Transverse colon (tissue), 4 donors: ENCODE measurements at regions not wholly inside any gene's neighbourhood (a gene's known extent, or its start where the extent isn't known, plus 50 kb on each side); places are given as distances from the start of the nearest gene placed in this dataset.

Experiments used
- DNase-seq: peaks from one replicate; pipeline ENCODE4 v3.0.0-alpha.2; 2019
- H3K27ac ChIP-seq, 4 donors: fragments of 200-600 bp; sonication (generic); 2 replicates each; pipeline ENCODE4 v1.5.1; 2016 to 2018; ENCODE audit warnings: inconsistent platforms in 4 of 4
- H3K27me3 ChIP-seq: fragments of 200-600 bp; sonication (generic); 2 replicates; pipeline ENCODE4 v1.5.1; 2017; ENCODE audit warnings: inconsistent platforms
- H3K36me3 ChIP-seq, 4 donors: fragments of 200-600 bp; sonication (generic); 2 replicates each; pipeline ENCODE4 v1.5.1; 2017 to 2019; ENCODE audit warnings: inconsistent platforms in 4 of 4
- H3K4me1 ChIP-seq, 4 donors: fragments of 200-600 bp; sonication (generic); 2 replicates each; pipeline ENCODE4 v1.5.1; 2017 to 2020; ENCODE audit warnings: inconsistent platforms in 4 of 4
- H3K4me3 ChIP-seq, 4 donors: fragments of 200-600 bp; sonication (generic); 1 replicate in 1 of 4; 2 replicates in 3 of 4; pipeline versions ENCODE4 v1.5.1 to v1.6.1; 2017 to 2019; ENCODE audit warnings: inconsistent platforms in 4 of 4
- H3K9me3 ChIP-seq, 2 donors: fragments of 200-600 bp; sonication (generic); 2 replicates each; pipeline ENCODE4 v1.5.1; 2017 to 2019; ENCODE audit warnings: inconsistent platforms in 2 of 2
- EP300 ChIP-seq: sonication (generic); formaldehyde crosslinking; IDR thresholded peaks from one replicate; pipeline ENCODE4 v1.6.1; 2017; ENCODE audit warnings: antibody characterized with exemption, low read depth
- POLR2A ChIP-seq: fragments of 450-650 bp; IDR thresholded peaks from one replicate; pipeline ENCODE4 v1.6.1; 2016; ENCODE audit warnings: antibody characterized with exemption, mild to moderate bottlenecking, moderate library complexity
- POLR2AphosphoS5 ChIP-seq, 3 donors: sonication (generic); formaldehyde crosslinking; IDR thresholded peaks; one replicate each; pipeline ENCODE4 v1.6.1; 2016; ENCODE audit warnings: antibody characterized with exemption in 3 of 3
- WGBS, 2 donors: methylation state at CpG; one replicate each; pipeline ENCODE4 v1.1.5; 2018; ENCODE audit warnings: low coverage in 1 of 2; 5-methylcytosine and 5-hydroxymethylcytosine counted together
- in situ Hi-C, 4 donors: fragments of 200-750 bp; cut with MboI; loops; one replicate each; pipeline versions ENCODE4 v1.15.0 to v1.15.1; 2017; ENCODE audit warnings: low sequenced_read_pairs in 3 of 4, low pct_ligation_motif_present in 1 of 4, low pct_unique_long_range_greater_than_20kb in 1 of 4
- intact Hi-C: fragments of 100-400 bp; cut with DNase I; formaldehyde crosslinking; loops from one replicate; pipeline ENCODE4 v1.15.1; 2023; ENCODE audit warnings: low total_unique reads
- TF ChIP-seq, protein P1 (sequence below), 5 experiments: fragments of 200-600 bp in 3 of 5; fragments of 450-650 bp in 2 of 5; sonication (generic) in 3 of 5; IDR thresholded peaks; 1 replicate in 2 of 5; 2 replicates in 3 of 5; pipeline ENCODE4 v1.5.1; 2016 to 2017; ENCODE audit warnings: antibody characterized with exemption in 5 of 5, inconsistent platforms in 3 of 5, mild to moderate bottlenecking in 2 of 5, moderate library complexity in 1 of 5

DNA sequence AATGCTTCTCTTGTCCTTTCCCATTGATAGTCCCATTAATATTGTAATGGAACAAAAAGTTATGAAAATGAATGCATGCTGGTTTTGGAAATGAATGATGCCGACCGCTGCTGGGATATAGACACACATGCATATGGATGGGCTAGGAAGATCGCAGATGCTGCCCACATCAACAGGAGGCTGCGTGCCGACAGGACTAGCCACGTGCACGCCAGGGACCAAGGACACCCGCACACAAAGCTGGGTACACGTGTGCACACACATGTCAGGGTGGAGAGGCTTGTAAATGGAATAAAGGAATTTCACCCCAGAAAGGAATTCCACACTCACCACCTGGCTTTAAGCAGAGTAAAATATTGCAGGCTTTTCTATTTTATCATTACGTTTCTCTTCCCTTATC lies 153.8 kb upstream of the VASH1 start:
- no peaks in the 10 kb centered on the region for H3K27me3 ChIP-seq
- no peaks in the 10 kb centered on the region for H3K9me3 ChIP-seq
- H3K4me1 ChIP-seq, result no peaks in the 10 kb centered on the region
- DNase-seq, result no peak
- no peak overlapping the region for H3K27ac ChIP-seq
- H3K36me3 ChIP-seq, result no peaks in the 10 kb centered on the region
- WGBS, 2 donors, result 60 to 82% methylated on average over 1 to 10 of the region's 10 CpGs
- no peak overlapping the region for H3K4me3 ChIP-seq
- in situ Hi-C loops (no loop called here), intact Hi-C loops (no loop called here)
- no peak for TF ChIP-seq POLR2A
- TF ChIP-seq, protein P1, sequence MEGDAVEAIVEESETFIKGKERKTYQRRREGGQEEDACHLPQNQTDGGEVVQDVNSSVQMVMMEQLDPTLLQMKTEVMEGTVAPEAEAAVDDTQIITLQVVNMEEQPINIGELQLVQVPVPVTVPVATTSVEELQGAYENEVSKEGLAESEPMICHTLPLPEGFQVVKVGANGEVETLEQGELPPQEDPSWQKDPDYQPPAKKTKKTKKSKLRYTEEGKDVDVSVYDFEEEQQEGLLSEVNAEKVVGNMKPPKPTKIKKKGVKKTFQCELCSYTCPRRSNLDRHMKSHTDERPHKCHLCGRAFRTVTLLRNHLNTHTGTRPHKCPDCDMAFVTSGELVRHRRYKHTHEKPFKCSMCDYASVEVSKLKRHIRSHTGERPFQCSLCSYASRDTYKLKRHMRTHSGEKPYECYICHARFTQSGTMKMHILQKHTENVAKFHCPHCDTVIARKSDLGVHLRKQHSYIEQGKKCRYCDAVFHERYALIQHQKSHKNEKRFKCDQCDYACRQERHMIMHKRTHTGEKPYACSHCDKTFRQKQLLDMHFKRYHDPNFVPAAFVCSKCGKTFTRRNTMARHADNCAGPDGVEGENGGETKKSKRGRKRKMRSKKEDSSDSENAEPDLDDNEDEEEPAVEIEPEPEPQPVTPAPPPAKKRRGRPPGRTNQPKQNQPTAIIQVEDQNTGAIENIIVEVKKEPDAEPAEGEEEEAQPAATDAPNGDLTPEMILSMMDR (IDR thresholded peaks at IDR 0.05), result no peak
- TF ChIP-seq EP300, result no peak
- no peak for TF ChIP-seq POLR2AphosphoS5 (IDR thresholded peaks at IDR 0.05)

DNA sequence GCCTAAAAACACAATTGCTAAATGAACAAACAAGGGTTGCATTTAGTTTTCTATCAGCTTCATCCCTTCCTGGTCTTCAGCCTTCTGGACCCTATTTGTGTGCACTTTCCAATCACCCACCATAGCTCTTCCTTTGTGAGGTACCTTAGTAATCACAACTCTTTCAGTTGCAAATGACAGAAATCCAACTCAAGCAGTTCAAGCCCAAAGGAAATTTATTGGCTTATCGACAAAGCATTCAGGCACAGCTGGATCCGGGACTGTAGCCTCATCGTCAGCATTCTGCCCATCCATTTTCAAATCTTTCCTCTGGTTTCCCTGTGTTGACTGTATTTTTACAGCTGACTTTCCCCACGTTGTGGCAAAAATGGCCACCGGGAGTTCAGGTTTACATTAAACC lies 148.6 kb upstream of the VASH1 start:
- Histone ChIP-seq H3K27me3 (no peaks in the 10 kb centered on the region), H3K4me3 (no peak overlapping the region), H3K4me1 (no peaks in the 10 kb centered on the region), H3K9me3 (peaks cover 9 to 10% of the 10 kb centered on the region in 2 donors), H3K27ac (no peak overlapping the region), H3K36me3 (no peaks in the 10 kb centered on the region)
- in situ Hi-C loops, result no loop called here
- 31 to 60% methylated on average over 3 to 5 of the region's 5 CpGs for WGBS, 2 donors
- DNase-seq, result no peak
- intact Hi-C loops, result no loop called here
- no peak for TF ChIP-seq POLR2AphosphoS5 (IDR thresholded peaks at IDR 0.05)
- no peak for TF ChIP-seq EP300
- TF ChIP-seq POLR2A, result no peak
- TF ChIP-seq, protein P1 (IDR thresholded peaks at IDR 0.05), result no peak

DNA sequence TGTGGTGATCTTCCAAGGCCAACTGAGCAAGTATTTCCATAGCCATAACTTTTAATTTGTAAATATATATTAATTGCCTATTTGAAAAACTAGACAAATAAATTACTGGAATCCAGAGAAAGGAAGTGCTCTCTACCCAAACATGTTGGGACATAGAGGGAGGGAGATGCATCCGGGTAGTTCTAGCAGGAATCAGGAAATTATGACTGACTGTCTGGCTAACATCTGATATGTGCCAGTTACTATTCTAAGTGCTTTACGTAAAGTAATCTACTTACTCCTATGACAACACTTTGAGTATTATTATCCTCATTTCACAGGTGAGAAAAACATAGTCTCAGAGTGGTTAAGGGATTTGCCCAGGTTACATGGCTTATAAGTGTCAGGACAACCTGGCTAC lies 147.7 kb upstream of the VASH1 start:
- H3K9me3 ChIP-seq, result peaks cover 9 to 14% of the 10 kb centered on the region in 2 donors
- no peaks in the 10 kb centered on the region for H3K4me1 ChIP-seq
- no peak overlapping the region for H3K4me3 ChIP-seq
- H3K27me3 ChIP-seq, result no peaks in the 10 kb centered on the region
- 68 to 81% methylated on average over 2 of the region's 2 CpGs for whole genome bisulfite sequencing, 2 donors
- no peak for DNase-seq
- in situ Hi-C loops (no loop called here), intact Hi-C loops (no loop called here)
- TF ChIP-seq POLR2AphosphoS5 (IDR thresholded peaks at IDR 0.05) (no peak), EP300 (no peak), POLR2A (no peak)
- TF ChIP-seq, protein P1 (IDR thresholded peaks at IDR 0.05), result no peak
- no peak overlapping the region for H3K27ac ChIP-seq
- no peaks in the 10 kb centered on the region for H3K36me3 ChIP-seq

DNA sequence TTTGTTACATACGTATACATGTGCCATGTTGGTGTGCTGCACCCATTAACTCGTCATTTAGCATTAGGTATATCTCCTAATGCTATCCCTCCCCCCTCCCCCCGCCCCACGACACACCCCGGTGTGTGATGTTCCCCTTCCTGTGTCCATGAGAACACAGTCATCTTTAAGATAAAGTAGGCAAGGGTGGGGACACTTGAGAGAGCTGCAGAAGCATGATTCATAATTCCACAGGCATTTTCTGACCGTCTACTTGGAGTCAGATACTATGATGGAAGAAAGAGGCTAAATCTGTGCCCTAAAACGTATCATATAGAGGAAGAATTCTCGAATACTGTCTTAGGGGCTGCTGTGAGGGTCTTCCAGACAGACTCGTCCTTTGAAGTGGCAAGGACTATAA lies 145.9 kb upstream of the VASH1 start:
- Histone ChIP-seq H3K27me3 (no peaks in the 10 kb centered on the region), H3K4me1 (no peaks in the 10 kb centered on the region), H3K4me3 (no peak overlapping the region), H3K9me3 (peaks cover 9 to 14% of the 10 kb centered on the region in 2 donors), H3K27ac (no peak overlapping the region), H3K36me3 (no peaks in the 10 kb centered on the region)
- in situ Hi-C loops (no loop called here), intact Hi-C loops (no loop called here)
- DNase-seq, result no peak
- 60 to 62% methylated on average over 4 to 9 of the region's 9 CpGs for WGBS, 2 donors
- TF ChIP-seq, protein P1 (IDR thresholded peaks at IDR 0.05), result no peak
- TF ChIP-seq POLR2AphosphoS5 (IDR thresholded peaks at IDR 0.05), result no peak
- no peak for TF ChIP-seq POLR2A
- TF ChIP-seq EP300, result no peak
